ENCODE measurements at regions not wholly inside any gene's neighbourhood (a gene's known extent, or its start where the extent isn't known, plus 50 kb on each side); places are given as distances from the start of the nearest gene placed in this dataset.
"Not testable (repeated sequence)": the region's sequence is repeated elsewhere in the genome, so short reads cannot be mapped to it uniquely, and the experiment has no call there.

DNA sequence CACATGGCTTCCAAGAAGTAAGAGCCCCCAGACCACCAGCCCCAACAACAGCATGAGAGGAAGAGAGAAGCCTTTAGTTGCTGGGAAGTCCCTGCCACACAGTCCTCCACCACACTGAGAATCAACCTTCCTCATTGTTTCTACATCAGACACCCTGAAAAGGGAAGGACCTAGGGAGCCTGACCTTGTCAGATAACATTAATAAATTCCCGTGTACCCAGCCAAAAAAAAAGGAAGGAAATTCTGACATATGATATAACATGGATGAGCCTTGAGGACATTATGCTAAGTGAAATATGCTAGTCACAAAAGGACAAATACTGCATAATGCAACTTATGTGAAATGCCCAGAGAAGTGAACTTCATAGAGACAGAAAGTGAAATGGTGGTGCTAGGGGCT, 65.6 kb upstream of the ARHGAP29 start:
- no peak for DNase-seq (ENCODE audit: low read depth in 1 of 2, low spot score in 1 of 2)

DNA sequence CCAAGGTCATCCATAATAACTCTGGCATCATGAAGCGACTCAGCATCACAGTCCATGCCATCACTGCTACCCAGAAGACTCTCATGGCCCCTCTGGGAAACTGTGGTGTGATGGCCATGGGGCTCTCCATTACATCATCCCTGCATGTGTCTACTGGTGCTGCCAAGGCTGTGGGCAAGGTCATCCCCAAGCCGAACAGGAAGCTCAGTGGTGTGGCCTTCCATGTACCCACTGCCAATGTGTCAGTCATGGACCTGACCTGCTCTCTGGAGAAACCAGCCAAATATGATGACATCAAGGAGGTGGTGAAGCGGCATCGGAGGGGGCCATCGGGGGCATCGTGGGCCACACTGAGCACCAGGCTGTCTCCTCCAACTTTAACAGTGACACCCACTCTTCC, 65.1 kb upstream of the ARHGAP29 start:
- DNase-seq (ENCODE audit: low read depth in 1 of 2, low spot score in 1 of 2), result no peak

- no peak for DNase-seq (ENCODE audit: low read depth in 1 of 2, low spot score in 1 of 2)
Observed at GRCh38 chr1:94301186-94301585, 63.8 kb upstream of the ARHGAP29 start.

DNA sequence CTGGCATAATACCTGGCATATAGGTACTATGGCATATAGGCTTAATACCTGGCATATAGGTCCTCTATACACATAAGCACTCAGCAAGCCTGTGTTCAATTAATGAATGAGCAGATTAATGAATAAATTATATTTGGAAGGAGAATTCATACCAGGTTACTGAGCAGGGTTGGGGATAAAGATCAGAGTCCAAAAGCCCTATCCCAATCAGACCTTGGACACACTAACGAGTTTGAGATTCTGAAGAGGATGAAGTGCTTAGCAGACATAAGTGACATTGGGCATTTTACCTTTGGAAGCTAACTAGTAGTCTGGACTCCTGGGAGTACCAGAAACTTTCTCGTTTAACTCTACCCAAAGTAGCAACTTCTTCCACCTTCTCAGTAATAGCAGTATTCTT, 63.3 kb upstream of the ARHGAP29 start:
- no peak for DNase-seq (ENCODE audit: low read depth in 1 of 2, low spot score in 1 of 2)

- no peak for DNase-seq (ENCODE audit: low read depth in 1 of 2, low spot score in 1 of 2)
Observed at GRCh38 chr1:94299627-94300553, 62.5 kb upstream of the ARHGAP29 start.

- no peak for DNase-seq (ENCODE audit: low read depth in 1 of 2, low spot score in 1 of 2)
Observed at GRCh38 chr1:94298861-94299260, 61.5 kb upstream of the ARHGAP29 start.

DNA sequence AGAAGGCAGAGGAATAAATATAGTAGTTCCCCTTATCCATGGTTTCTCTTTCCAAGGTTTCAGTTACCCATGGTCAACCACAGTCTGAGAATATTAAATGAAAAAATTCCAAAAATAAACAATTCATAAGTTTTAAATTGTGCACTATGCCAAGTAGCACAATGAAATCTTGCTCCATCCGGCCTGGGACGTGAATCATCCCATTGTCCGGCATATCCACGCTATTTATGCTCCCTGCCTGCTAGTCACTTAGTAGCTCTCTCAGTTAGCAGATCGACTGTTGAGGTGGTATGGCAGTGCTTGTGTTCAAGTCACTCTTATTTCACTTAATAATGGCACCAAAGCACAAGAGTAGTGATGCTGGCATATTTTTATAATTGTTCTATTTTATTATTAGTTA, 58.6 kb upstream of the ARHGAP29 start:
- DNase-seq (ENCODE audit: low read depth in 1 of 2, low spot score in 1 of 2), result no peak

GRCh38 chr1:94292978-94293377, 55.6 kb upstream of the ARHGAP29 start:
- not testable (repeated sequence) for DNase-seq (ENCODE audit: low read depth in 1 of 2, low spot score in 1 of 2)

DNA sequence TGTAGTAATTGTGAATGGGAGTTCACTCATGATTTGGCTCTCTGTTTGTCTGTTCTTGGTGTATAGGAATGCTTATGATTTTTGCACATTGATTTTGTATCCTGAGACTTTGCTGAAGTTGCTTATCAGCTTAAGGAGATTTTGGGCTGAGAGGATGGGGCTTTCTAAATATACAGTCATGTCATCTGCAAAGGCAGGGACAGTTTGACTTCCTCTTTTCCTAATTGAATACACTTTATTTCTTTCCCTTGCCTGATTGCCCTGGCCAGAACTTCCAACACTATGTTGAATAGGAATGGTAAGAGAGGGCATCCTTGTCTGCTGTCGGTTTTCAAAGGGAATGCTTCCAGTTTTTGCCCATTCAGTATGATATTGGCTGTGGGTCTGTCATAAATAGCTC, 51.9 kb upstream of the ARHGAP29 start:
- DNase-seq (ENCODE audit: low read depth in 1 of 2, low spot score in 1 of 2), result not testable (repeated sequence)
